ENCODE measurements at regions not wholly inside any gene's neighbourhood (a gene's known extent, or its start where the extent isn't known, plus 50 kb on each side); places are given as distances from the start of the nearest gene placed in this dataset.
"Not testable (repeated sequence)": the region's sequence is repeated elsewhere in the genome, so short reads cannot be mapped to it uniquely, and the experiment has no call there.

DNA sequence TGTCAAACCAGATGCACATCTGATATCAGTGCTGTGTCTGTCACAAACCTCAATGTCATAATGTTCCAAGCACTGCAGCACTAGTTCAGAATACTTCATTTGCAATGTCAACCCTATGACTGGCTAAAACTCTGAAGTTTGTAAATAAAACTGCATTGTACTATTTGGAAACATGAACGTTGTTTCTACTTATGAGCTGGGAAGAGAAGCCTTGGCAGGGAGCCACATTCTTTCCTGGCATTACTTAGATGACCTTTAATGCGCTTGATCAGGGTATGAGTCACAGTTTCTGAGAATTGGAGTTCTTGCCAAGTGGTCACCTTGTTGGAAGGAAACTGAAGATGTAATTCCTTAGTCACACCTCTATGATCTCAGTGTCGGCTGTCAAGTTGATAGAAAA, 664.8 kb upstream of the MMS22L start:
- H3K4me3 ChIP-seq (ENCODE audit: low read depth, low read length), result no peak overlapping the region
- TF ChIP-seq, protein P1, sequence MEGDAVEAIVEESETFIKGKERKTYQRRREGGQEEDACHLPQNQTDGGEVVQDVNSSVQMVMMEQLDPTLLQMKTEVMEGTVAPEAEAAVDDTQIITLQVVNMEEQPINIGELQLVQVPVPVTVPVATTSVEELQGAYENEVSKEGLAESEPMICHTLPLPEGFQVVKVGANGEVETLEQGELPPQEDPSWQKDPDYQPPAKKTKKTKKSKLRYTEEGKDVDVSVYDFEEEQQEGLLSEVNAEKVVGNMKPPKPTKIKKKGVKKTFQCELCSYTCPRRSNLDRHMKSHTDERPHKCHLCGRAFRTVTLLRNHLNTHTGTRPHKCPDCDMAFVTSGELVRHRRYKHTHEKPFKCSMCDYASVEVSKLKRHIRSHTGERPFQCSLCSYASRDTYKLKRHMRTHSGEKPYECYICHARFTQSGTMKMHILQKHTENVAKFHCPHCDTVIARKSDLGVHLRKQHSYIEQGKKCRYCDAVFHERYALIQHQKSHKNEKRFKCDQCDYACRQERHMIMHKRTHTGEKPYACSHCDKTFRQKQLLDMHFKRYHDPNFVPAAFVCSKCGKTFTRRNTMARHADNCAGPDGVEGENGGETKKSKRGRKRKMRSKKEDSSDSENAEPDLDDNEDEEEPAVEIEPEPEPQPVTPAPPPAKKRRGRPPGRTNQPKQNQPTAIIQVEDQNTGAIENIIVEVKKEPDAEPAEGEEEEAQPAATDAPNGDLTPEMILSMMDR (IDR thresholded peaks at IDR 0.05; ENCODE audit: low read depth, low read length), result no peak

DNA sequence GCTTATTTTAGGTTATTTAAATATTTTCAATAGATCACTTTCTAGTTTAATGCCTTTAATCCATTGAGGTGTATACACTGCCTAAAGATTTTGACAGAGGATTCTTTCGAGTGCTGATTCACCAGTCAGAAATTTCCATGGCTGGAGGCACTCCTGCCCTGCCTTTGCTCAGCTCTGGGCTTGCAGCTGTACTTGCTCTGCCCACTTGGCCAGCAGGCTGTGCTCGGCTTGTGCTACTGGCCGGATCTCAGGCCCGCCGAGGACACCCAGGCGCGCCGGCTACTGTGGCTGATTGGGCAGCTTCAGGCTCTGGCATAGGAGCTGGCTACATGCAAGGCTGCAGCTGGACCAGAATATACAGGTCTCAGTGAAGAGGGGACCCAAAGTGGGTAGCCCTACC, 675.1 kb upstream of the MMS22L start:
- no peak overlapping the region for H3K4me3 ChIP-seq (ENCODE audit: low read depth, low read length)
- TF ChIP-seq, protein P1 (IDR thresholded peaks at IDR 0.05; ENCODE audit: low read depth, low read length), result no peak

DNA sequence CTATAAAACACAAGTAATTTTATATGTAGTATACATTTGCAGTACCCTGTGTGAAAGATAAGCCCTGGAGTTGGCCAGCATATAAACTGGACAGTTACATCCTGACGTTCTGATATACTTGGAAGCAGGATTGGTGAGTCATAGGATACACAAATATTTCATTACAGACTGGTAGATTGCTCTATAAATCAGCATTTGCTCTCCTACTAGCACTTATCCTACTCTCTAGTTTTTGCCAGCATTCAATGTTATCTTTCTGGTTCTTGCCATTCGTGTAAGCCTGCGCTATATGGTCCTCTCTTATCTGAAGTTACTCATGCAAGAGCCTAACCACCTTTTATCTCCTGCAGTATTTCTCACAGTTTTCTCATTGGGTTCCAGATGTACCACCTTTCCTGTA, 680.2 kb upstream of the MMS22L start:
- TF ChIP-seq, protein P1 (IDR thresholded peaks at IDR 0.05; ENCODE audit: low read depth, low read length), result no peak
- H3K4me3 ChIP-seq (ENCODE audit: low read depth, low read length), result no peak overlapping the region

DNA sequence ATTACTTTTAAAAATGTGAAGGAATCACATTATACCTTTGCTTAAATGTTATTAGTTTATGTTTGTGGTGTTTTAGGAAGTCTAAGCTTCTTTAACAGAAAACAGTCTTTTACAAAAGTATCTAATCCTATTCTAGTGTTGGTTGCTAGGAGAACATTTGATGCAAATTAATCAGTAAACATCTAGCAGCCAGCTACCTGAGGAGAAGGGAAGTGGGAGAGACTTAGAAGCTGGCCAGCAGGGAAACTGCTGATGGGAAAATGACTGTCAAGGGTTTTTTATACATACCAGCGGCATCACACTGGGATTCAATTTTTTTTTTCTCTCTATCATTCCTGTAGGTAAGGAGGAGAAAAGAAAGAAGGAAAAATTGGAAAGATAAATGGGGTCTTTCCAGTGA, 686.0 kb upstream of the MMS22L start:
- no peak overlapping the region for H3K4me3 ChIP-seq (ENCODE audit: low read depth, low read length)
- TF ChIP-seq, protein P1 (IDR thresholded peaks at IDR 0.05; ENCODE audit: low read depth, low read length), result no peak

DNA sequence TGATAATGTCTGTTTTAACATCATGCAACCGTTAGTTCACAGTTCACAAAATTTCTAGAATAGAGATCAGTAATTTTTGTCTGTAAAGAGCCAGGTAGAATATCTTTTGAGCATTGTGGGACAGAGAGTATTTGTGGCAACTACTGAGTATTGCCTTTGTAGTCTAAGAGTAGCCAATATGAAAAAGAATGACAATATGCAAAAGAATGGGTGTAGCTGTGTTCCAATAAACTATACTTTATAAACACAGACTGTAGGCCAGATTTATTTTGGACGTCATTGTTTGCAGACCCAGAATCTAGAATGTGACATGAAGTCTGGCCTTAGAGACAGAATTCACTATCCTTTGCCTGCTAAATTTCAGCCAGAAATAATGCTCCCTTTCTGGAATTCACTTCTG, 694.1 kb upstream of the MMS22L start:
- no peak overlapping the region for H3K4me3 ChIP-seq (ENCODE audit: low read depth, low read length)
- TF ChIP-seq, protein P1 (IDR thresholded peaks at IDR 0.05; ENCODE audit: low read depth, low read length), result no peak

DNA sequence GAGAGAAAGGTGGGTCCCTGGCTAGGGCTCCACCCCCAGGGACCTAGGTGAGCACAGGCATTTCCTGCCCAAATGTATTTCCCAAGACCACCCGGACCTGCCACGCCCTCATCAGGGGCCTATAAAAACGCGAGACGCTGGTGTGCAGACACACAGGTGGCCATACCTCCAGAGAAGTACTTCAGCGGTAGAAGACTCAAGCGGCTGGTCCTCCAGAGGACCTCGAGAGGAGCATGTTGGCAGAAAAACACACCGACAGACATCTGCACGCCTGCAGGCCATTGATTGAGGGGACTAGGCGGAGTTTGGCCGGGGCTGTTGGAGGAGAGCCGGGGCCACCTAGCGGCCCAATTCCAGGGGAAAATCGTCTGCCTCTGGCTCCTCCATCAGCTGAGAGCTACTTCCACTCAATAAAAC, 695.8 kb upstream of the MMS22L start:
- TF ChIP-seq, protein P1 (IDR thresholded peaks at IDR 0.05; ENCODE audit: low read depth, low read length), result no peak
- no peak overlapping the region for H3K4me3 ChIP-seq (ENCODE audit: low read depth, low read length)

DNA sequence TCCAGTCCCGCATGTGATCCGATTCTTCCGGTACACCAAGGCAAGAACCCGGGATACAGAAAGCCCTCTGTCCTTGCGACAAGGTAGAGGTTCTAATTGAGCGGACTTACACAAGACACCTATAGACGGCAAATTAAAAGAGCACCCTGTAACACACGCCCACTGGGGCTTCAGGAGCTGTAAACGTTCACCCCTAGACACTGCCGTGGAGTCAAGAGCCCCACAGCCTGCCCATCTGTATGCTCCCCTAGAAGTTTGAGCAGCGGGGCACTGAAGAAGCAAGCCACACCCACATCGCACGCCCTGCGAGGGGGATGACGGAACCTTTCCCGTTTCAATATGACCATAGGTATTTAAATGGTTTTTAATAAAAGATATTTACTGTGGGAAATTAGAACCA, 696.3 kb upstream of the MMS22L start:
- not testable (repeated sequence) for H3K4me3 ChIP-seq (ENCODE audit: low read depth, low read length)

DNA sequence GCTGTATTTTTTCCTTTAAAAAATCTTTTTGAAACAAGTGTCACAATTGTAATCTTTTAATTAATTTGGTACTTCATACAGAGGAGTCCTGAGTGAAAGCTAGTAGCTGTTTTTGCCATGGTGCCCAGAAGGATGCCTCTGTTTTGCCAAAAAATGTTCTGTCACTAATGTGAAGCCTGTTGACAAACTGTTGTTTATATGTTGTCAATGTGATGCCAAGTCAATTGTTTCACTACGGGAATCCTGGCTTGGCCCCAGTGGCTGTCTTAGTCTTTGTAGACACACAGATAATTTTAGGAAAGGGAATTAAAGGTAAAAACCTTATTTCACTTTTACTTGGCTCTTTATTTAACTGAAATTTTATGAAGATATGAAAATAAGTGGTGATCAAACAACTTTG, 706.4 kb upstream of the MMS22L start:
- TF ChIP-seq, protein P1 (IDR thresholded peaks at IDR 0.05; ENCODE audit: low read depth, low read length), result no peak
- H3K4me3 ChIP-seq (ENCODE audit: low read depth, low read length), result no peak overlapping the region

All from WI38 (cell line).